Mesenchymal stem cell (in vitro differentiated cells and primary cell): ENCODE measurements at regions not wholly inside any gene's neighbourhood (a gene's known extent, or its start where the extent isn't known, plus 50 kb on each side); places are given as distances from the start of the nearest gene placed in this dataset.

Source experiments
- DNase-seq: peaks from one replicate; pipeline ENCODE4 v3.0.0-alpha.2; 2013
- H2AFZ ChIP-seq: one replicate; pipeline ENCODE4 v1.6.1; 2013; ENCODE audit warnings: low read depth, mild to moderate bottlenecking, control low read depth, inconsistent platforms, low read length, moderate library complexity
- H2AK5ac ChIP-seq: 2 replicates; pipeline ENCODE4 v1.6.1; 2013; ENCODE audit warnings: low read length, moderate library complexity, mild to moderate bottlenecking, inconsistent platforms; ENCODE audit not compliant: severe bottlenecking
- H2BK120ac ChIP-seq: one replicate; pipeline ENCODE4 v1.6.1; 2013; ENCODE audit warnings: low read depth, mild to moderate bottlenecking, inconsistent platforms, low read length, moderate library complexity
- H2BK12ac ChIP-seq, 2 experiments: one replicate each; pipeline ENCODE4 v1.6.1; 2013; ENCODE audit warnings: inconsistent platforms in 2 of 2, low read length in 2 of 2, mild to moderate bottlenecking in 2 of 2, moderate library complexity in 2 of 2, control low read depth in 1 of 2
- H2BK15ac ChIP-seq: one replicate; pipeline ENCODE4 v1.6.1; 2013; ENCODE audit warnings: mild to moderate bottlenecking, low read depth, inconsistent platforms; ENCODE audit not compliant: poor library complexity, severe bottlenecking
- H2BK5ac ChIP-seq: 2 replicates; pipeline ENCODE4 v1.6.1; 2013; ENCODE audit warnings: low read depth, mild to moderate bottlenecking, low read length, control low read depth, inconsistent platforms; ENCODE audit not compliant: poor library complexity, severe bottlenecking
- H3K14ac ChIP-seq, 2 experiments: one replicate each; pipeline ENCODE4 v1.6.1; 2013; ENCODE audit warnings: inconsistent platforms in 2 of 2, low read length in 2 of 2, control low read depth in 1 of 2, mild to moderate bottlenecking in 1 of 2, moderate library complexity in 1 of 2
- H3K18ac ChIP-seq, 2 experiments: one replicate each; pipeline ENCODE4 v1.6.1; 2013; ENCODE audit warnings: inconsistent platforms in 2 of 2, low read length in 2 of 2, control low read depth in 1 of 2, low read depth in 1 of 2, mild to moderate bottlenecking in 1 of 2
- H3K23ac ChIP-seq, 2 experiments: one replicate each; pipeline ENCODE4 v1.6.1; 2013; ENCODE audit warnings: inconsistent platforms in 2 of 2, low read length in 2 of 2, mild to moderate bottlenecking in 2 of 2, moderate library complexity in 2 of 2, control low read depth in 1 of 2
- H3K27ac ChIP-seq: 2 replicates; pipeline ENCODE4 v1.5.1; 2013; ENCODE audit warnings: mild to moderate bottlenecking, moderate library complexity, low read length, control low read depth, inconsistent platforms; ENCODE audit not compliant: poor library complexity, severe bottlenecking
- H3K27me3 ChIP-seq, 2 experiments: 2 replicates each; pipeline versions ENCODE4 v1.6.1 to v1.7.0; 2013; ENCODE audit warnings: low read length in 2 of 2, mild to moderate bottlenecking in 2 of 2, moderate library complexity in 2 of 2, control low read depth in 1 of 2, inconsistent platforms in 1 of 2; ENCODE audit not compliant: control insufficient read depth in 1 of 2, insufficient read depth in 1 of 2
- H3K36me3 ChIP-seq, 2 experiments: 2 replicates each; pipeline versions ENCODE4 v1.6.1 to v1.7.0; 2013; ENCODE audit warnings: low read length in 2 of 2, control low read depth in 1 of 2, inconsistent platforms in 1 of 2, low read depth in 1 of 2, mild to moderate bottlenecking in 1 of 2; ENCODE audit not compliant: insufficient read depth in 2 of 2, control insufficient read depth in 1 of 2
- H3K4ac ChIP-seq, 2 experiments: one replicate each; pipeline ENCODE4 v1.6.1; 2013; ENCODE audit warnings: inconsistent platforms in 2 of 2, low read length in 2 of 2, mild to moderate bottlenecking in 2 of 2, moderate library complexity in 2 of 2, control low read depth in 1 of 2, low read depth in 1 of 2
- H3K4me1 ChIP-seq: 2 replicates; pipeline ENCODE4 v1.6.1; 2013; ENCODE audit warnings: low read depth, low read length, control low read depth; ENCODE audit not compliant: control insufficient read depth, insufficient read depth
- H3K4me2 ChIP-seq: 2 replicates; pipeline ENCODE4 v1.6.1; 2013; ENCODE audit warnings: low read length, mild to moderate bottlenecking, inconsistent platforms; ENCODE audit not compliant: poor library complexity, severe bottlenecking
- H3K4me3 ChIP-seq, 2 experiments: 2 replicates each; pipeline versions ENCODE4 v1.5.1 to v1.7.0; 2013; ENCODE audit warnings: low read length in 2 of 2, mild to moderate bottlenecking in 2 of 2, control low read depth in 1 of 2, low read depth in 1 of 2; ENCODE audit not compliant: insufficient read depth in 1 of 2
- H3K79me1 ChIP-seq: replicated peaks from 2 replicates; pipeline ENCODE4 v1.6.1; 2013; ENCODE audit warnings: mild to moderate bottlenecking, control low read depth, low read length, inconsistent platforms; ENCODE audit not compliant: poor library complexity, severe bottlenecking
- H3K9ac ChIP-seq: 2 replicates; pipeline ENCODE4 v1.7.0; 2013; ENCODE audit warnings: mild to moderate bottlenecking, low read length, moderate library complexity
- H3K9me3 ChIP-seq: 2 replicates; pipeline ENCODE4 v1.7.0; 2013; ENCODE audit warnings: mild to moderate bottlenecking, low read length; ENCODE audit not compliant: control insufficient read depth
- H4K8ac ChIP-seq: one replicate; pipeline ENCODE4 v1.6.1; 2013; ENCODE audit warnings: inconsistent platforms, mild to moderate bottlenecking, low read length, moderate library complexity
- H4K91ac ChIP-seq: one replicate; pipeline ENCODE4 v1.6.1; 2013; ENCODE audit warnings: mild to moderate bottlenecking, low read length, inconsistent platforms
- WGBS: methylation state at CpG from one replicate; pipeline ENCODE4 v1.1.7; 2013; ENCODE audit warnings: mixed read lengths; 5-methylcytosine and 5-hydroxymethylcytosine counted together

DNA sequence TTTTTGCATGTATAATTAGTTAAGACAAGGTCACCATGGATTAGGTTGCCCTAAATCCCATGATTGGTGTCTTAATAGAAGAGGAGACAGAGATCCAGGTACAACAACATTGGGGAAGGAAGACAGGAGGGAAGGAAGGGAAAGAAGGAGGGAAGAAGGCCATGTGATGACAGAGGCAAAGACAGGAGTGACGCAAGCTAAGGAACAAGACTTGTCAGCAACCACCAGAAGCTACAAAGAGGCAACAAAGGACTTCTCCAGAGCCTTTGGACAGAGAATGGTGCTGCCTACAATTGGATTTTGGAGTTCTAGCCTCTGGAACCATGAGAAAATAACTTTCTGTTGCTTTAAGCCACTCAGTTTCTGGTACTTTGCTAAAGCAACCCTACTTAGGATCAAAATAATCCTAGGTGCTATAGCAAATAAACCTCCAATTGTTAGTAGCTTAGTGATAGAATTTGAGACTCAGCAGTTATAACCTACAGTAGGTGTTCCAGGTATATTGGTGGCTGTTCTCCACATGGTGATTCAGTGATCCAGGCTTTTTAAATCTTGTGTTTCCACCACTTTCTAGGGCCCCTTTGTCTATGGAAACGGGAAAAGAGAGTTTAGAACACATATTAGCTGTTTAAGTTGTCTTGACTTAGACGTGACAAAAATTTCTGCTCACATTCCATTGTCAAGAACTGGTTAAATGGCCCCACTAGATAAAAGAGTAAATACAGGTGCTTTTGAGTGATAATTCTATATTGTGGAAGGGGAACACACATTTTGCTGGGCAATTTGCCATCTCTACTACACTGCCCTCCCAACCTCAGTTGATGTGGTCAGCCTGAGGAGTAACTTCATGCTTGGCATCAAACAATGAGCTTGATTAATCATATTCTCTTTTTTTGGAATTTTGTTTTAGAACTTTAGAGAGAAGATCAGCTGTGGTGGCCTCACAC, 70.5 kb upstream of the SP4 start:
- Histone ChIP-seq H2BK120ac (no peak overlapping the region), H3K9ac (no peak overlapping the region), H2AFZ (no peak overlapping the region), H3K27ac (no peak overlapping the region), H3K4me2 (no peak overlapping the region), H3K36me3 (no peaks in the 10 kb centered on the region), H4K8ac (no peak overlapping the region), H3K4ac (no peak overlapping the region), H3K18ac (no peak overlapping the region), H3K27me3 (no peaks in the 10 kb centered on the region), H3K23ac (no peak overlapping the region), H2BK5ac (no peak overlapping the region), H3K4me1 (no peaks in the 10 kb centered on the region), H3K4me3 (no peak overlapping the region), H2BK15ac (no peak overlapping the region), H3K14ac (peak overlapping the region in 1 of 2 experiments; percentile 68), H2BK12ac (no peak overlapping the region), H3K9me3 (no peaks in the 10 kb centered on the region), H2AK5ac (no peak overlapping the region), H4K91ac (no peak overlapping the region), H3K79me1 (no peaks in the 10 kb centered on the region)
- DNase-seq = no peak
- WGBS = 69% methylated on average over 3 of the region's 3 CpGs

DNA sequence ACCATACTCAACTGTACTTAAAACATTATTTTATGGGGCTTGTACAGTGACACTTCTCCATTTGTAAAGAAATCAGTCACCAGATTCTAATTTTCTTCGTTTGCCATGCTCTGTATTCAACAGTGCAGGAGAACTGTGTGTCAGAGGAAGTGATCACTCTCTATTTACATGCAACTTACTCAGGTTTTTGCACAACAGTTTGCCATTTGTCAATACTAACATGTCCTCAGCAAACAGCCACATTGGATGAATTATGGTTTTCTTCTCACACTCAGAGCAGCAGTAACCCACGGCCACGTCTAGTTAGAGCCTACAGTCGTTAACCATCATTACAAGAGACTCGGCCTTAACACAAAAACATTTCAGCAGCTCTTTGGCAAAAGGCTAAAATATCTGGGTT, 69.2 kb upstream of the SP4 start:
- H3K36me3 ChIP-seq = no peaks in the 10 kb centered on the region
- H2BK15ac ChIP-seq = no peak overlapping the region
- no peaks in the 10 kb centered on the region for H3K79me1 ChIP-seq
- H3K4me1 ChIP-seq = no peaks in the 10 kb centered on the region
- no peak overlapping the region for H3K23ac ChIP-seq
- H3K4ac ChIP-seq = no peak overlapping the region
- H3K27me3 ChIP-seq = no peaks in the 10 kb centered on the region
- H2AFZ ChIP-seq = no peak overlapping the region
- no peak overlapping the region for H3K9ac ChIP-seq
- no peak overlapping the region for H3K27ac ChIP-seq
- H2AK5ac ChIP-seq = no peak overlapping the region
- WGBS = 32% methylated on average over 5 of the region's 5 CpGs
- no peaks in the 10 kb centered on the region for H3K9me3 ChIP-seq
- no peak overlapping the region for H3K4me3 ChIP-seq
- no peak overlapping the region for H4K91ac ChIP-seq
- H3K14ac ChIP-seq = no peak overlapping the region
- no peak overlapping the region for H2BK12ac ChIP-seq
- H2BK120ac ChIP-seq = no peak overlapping the region
- H4K8ac ChIP-seq = no peak overlapping the region
- H3K18ac ChIP-seq = no peak overlapping the region
- H2BK5ac ChIP-seq = no peak overlapping the region
- DNase-seq = no peak
- no peak overlapping the region for H3K4me2 ChIP-seq

DNA sequence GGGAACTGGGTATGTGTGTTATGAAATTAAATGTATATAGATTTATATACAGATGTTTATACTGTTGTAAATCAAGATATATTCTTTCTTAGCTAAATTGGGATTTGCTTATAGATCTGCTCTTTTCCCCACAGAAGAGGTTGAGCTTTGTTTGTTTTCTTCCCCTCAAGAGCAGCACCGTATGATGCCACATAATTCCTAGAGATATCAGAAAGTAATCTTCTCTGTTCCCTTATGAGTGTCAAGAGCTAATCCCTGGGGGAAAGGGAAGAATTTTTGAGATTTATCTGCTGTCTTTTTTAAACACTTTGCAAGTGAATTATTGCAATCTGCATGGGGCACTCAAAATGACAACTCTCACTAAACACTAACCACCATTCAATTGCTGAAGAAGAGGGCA, 68.7 kb upstream of the SP4 start:
- H2AFZ ChIP-seq = no peak overlapping the region
- no peak overlapping the region for H2BK120ac ChIP-seq
- no peak overlapping the region for H2BK12ac ChIP-seq
- no peak overlapping the region for H3K4me2 ChIP-seq
- no peak overlapping the region for H3K4me3 ChIP-seq
- H3K27ac ChIP-seq = no peak overlapping the region
- H3K9me3 ChIP-seq = no peaks in the 10 kb centered on the region
- H3K4me1 ChIP-seq = no peaks in the 10 kb centered on the region
- WGBS = no CpG with 5 or more reads among the region's 1 CpG
- no peak overlapping the region for H3K9ac ChIP-seq
- no peak overlapping the region for H2BK5ac ChIP-seq
- no peak overlapping the region for H3K18ac ChIP-seq
- H3K27me3 ChIP-seq = no peaks in the 10 kb centered on the region
- H3K4ac ChIP-seq = no peak overlapping the region
- H4K8ac ChIP-seq = no peak overlapping the region
- H3K36me3 ChIP-seq = no peaks in the 10 kb centered on the region
- no peak overlapping the region for H3K23ac ChIP-seq
- H2BK15ac ChIP-seq = no peak overlapping the region
- no peak for DNase-seq
- no peak overlapping the region for H4K91ac ChIP-seq
- H2AK5ac ChIP-seq = no peak overlapping the region
- no peaks in the 10 kb centered on the region for H3K79me1 ChIP-seq
- no peak overlapping the region for H3K14ac ChIP-seq

DNA sequence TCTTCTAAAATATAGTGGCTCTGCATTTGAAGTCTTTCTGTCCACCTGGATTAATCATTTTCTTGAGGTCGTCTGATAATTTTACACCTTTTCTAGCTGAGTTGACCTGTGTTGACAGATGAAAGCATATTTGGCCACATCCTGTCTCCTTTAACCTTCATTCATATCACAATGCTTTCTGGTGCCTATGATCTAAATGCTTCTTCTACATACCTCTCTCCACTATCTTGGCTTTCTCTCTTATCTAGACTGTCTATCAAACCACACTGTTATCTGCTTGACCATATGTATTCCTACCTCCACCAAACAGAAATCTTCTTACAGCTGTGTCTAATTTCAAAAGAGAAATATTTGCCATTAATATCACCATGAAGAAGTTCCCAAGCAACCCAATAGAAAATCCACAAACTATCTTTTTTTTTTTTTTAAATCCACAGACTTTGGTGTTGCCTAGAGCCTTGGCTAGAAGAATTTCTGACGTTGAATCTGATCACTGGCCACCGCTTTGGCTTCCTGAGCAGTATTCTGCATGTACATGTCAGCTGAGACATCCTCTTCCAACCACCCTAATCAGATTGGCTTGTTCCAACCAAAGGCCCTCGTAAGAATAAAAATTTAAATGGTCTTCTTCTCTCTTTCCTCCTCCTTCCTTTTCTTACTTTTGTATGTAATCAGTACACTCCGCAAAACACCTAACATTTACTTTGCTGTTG, 66.3 kb upstream of the SP4 start:
- no peaks in the 10 kb centered on the region for H3K27me3 ChIP-seq
- no peak overlapping the region for H2AFZ ChIP-seq
- no peak overlapping the region for H3K4me3 ChIP-seq
- no peak overlapping the region for H3K9ac ChIP-seq
- no peak overlapping the region for H3K4me2 ChIP-seq
- no peak for DNase-seq
- no peak overlapping the region for H3K4ac ChIP-seq
- no peaks in the 10 kb centered on the region for H3K36me3 ChIP-seq
- no peak overlapping the region for H3K14ac ChIP-seq
- H4K91ac ChIP-seq = no peak overlapping the region
- no peak overlapping the region for H3K23ac ChIP-seq
- no peak overlapping the region for H3K27ac ChIP-seq
- H3K18ac ChIP-seq = no peak overlapping the region
- no peak overlapping the region for H2BK12ac ChIP-seq
- H3K79me1 ChIP-seq = no peaks in the 10 kb centered on the region
- no peak overlapping the region for H2BK15ac ChIP-seq
- H4K8ac ChIP-seq = no peak overlapping the region
- H3K4me1 ChIP-seq = no peaks in the 10 kb centered on the region
- whole genome bisulfite sequencing = 73% methylated on average over 4 of the region's 5 CpGs
- no peak overlapping the region for H2BK120ac ChIP-seq
- no peak overlapping the region for H2AK5ac ChIP-seq
- no peak overlapping the region for H2BK5ac ChIP-seq
- no peaks in the 10 kb centered on the region for H3K9me3 ChIP-seq
